Embryonic facial prominence (tissue), 1 donor: ENCODE measurements at regions not wholly inside any gene's neighbourhood (a gene's known extent, or its start where the extent isn't known, plus 50 kb on each side); places are given as distances from the start of the nearest gene placed in this dataset.
A peak's percentile ranks its signal among the peaks of the same experiment; 100 is the strongest.
"Not testable (repeated sequence)": the region's sequence is repeated elsewhere in the genome, so short reads cannot be mapped to it uniquely, and the experiment has no call there.

ENCODE experiments used
- DNase-seq: peaks from one replicate; pipeline ENCODE4 v3.0.0-alpha.2; 2016; ENCODE audit errors: extremely low spot score

DNA sequence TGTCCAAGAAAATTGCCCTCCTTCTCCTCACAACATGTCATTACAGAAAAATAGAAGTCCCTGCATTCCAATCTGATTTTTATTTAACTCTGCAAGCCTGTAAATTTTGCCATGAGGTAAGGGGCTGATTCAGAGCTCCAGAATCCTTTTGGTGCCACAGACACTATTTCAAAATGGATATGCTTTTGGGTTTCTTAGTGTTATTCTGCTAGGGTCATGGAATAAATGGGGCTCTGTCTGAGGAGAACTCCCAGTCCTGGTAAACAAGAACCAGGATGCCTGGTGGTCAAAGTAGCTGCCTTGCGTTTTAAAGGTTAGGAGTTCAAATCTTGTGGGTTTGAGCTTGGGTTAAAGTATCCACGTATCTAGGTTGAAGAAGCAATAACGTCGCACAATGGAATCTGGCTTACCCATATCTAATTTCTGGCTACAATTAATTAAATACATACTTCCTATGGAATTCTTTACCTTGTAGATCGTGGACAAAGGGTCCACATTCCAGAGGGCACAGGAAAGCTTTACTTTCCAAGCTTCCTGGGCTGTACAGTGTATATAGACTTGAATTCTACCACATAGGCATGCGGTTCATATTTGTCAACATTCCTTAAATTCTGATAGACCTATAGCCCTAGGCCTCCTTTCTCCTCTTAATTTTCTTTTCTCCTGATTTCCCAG lies 98.0 kb upstream of the CDC42BPA start:
- DNase-seq, result no peak

DNA sequence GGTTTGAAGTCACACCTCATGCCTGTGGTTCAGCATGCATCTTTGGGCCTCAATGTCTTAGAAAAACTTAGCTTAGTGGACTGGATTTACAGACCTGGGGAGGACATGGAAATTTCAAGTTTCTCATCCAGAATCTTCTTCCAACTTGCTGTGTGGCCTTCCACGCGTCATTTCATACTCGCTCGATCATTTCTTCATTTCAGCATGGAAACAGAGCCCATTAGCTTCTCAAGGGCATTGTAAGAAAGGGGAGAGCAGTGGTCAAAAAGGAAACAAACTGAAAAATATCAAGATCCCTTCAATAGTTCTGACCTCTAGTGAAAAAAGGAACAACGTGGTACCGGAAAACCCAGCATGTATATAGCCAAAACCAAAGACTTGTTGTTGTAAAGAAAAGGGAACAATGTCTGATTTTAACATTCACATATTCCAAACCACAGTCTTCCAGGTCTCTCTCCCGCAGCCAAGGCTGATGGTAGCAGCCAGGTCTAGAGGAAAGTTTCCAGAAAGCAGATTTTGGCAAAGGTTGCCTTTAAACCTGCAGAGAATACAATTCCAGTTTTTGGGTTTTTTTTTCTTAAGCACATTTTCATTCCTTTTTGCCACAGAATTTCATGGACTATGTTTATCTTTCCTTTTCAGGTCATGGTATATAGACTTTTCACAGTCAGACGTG lies 97.0 kb upstream of the CDC42BPA start:
- no peak for DNase-seq

DNA sequence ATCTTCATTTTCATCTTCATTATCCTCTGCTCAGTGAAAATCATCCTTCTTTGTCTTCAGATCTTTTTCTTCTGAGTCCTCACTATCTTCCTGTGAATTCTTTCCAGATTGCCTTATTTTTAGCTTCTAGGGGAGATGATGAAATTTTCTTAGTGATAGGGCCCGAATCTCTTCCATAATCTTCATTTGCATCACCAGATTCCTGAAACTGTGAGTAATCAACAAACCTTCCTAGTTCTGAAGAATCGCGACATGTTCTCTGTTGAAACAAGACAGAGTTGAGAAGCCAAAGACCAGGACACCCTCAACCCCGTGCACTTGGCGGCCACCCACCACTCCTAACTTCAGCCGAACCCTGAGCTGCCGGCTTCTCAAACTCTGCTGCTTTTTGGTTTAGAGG lies 92.8 kb upstream of the CDC42BPA start:
- DNase-seq, result no peak

DNA sequence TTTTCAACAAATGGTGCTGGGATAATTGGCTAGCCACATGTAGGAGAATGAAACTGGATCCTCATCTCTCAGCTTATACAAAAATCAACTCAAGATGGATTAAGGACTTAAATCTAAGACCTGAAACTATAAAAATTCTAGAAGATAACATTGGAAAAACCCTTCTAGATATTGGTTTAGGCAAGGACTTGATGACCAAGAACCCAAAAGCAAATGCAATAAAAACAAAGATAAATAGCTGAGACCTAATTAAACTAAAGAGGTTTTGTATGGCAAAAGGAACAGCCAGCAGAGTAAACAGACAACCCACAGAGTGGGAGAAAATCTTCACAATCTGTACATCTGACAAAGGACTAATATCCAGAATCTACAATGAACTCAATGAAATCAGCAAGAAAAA lies 88.0 kb upstream of the CDC42BPA start:
- DNase-seq, result not testable (repeated sequence)

DNA sequence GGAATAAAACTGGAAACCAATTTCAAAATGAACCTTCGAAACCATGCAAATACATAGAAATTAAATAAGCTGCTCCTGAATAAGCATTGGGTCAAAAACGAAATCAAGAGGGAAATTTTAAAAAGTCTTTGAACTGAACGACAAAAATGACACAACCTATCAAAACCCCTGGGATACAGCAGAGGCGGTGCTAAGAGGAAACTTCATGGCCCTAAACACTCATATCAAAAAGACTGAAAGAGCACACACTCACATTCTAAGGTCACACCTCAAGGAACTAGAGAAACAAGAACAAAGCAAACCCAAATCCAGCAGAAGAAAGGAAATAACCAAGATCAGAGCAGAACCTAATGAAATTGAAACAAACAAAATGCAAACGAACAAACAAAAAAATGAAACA lies 85.2 kb upstream of the CDC42BPA start:
- no peak for DNase-seq

DNA sequence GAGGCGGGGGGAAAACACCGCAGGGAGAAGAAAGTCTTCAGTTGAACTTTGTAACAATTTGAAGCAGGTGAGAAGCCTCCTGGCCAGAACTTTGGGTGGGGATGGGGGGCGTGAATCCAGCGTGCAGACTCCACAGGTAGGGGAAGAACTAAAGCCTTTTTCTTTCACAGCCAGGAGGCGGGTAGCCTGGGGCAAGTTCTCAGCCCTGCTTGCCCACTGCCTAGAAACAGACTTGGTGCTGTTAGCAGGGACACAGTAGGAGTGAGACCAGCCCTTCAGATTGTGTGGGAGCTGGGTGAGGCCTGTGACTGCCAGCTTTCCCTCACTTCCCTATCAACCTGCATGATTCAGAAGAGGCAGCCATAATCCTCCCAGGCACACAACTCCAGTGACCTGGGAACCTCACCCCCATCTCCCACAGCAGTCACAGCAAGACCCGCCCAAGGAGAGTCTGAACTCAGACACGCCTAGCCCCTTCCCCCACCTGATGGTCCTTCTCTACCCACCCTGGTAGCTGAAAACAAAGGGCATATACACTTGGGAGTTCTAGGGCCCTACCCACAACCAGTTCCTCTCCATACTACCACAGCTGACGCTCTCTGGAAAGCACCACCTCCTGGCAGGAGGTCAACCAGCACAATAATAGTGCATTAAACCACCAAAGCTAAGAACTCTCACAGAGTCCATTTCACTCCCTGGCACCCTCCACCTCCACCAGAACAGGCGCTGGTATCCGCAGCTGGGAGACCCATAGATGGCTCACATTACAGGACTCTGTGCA lies 83.5 kb upstream of the CDC42BPA start:
- DNase-seq, result no peak

DNA sequence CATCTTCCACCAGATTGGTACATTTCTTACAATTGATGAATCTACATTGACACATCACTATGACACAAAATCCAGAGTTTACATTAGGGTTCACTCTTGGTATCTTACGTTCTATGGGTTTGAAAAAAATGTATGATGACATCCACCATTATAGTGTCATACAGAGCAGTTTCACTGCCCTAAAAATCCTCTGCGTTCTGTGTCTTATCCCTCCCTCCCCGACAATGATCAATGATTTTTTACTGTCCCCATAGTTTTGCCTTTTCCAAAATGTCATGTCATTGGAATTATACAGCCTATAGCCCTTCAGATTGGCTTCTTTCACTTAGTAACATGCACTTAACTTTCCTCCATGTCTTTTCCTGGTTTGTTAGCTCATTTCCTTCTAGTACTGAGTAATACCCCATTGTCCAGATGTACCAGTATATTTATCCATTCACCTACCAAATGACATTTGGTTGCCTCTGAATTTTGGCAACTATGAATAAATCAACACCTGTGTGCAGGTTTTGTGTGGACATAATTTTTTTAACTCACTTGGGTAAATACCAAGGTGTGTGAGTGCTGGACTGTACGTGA lies 80.9 kb upstream of the CDC42BPA start:
- DNase-seq, result no peak

DNA sequence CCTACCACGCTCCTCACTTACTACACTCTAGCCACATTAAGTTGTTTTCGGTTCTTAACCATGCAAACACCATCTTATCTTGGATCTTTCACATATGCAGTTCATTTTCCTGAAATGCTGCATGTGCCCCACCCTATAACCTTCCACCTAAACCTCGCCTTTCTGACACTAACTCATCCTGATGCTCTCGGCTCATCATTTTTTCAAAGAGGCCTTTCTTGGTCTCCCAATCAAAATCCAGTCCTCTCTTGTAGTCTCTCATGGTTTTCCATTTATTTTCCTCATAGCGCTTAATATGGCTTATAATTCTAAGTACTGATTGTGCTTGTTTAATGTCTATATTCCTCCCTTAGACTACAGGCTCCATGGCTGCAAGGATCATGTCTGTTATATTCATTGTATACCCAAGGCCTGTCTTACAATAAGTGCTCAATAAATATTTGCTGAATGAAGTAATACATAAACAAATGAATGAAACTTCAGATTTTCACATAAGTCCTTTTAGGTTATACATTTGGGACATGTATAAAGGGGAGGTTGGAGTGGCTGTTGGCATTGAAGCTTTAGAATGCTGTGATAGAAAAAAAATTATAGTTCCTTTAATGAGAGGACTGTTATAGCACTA lies 79.2 kb upstream of the CDC42BPA start:
- no peak for DNase-seq

DNA sequence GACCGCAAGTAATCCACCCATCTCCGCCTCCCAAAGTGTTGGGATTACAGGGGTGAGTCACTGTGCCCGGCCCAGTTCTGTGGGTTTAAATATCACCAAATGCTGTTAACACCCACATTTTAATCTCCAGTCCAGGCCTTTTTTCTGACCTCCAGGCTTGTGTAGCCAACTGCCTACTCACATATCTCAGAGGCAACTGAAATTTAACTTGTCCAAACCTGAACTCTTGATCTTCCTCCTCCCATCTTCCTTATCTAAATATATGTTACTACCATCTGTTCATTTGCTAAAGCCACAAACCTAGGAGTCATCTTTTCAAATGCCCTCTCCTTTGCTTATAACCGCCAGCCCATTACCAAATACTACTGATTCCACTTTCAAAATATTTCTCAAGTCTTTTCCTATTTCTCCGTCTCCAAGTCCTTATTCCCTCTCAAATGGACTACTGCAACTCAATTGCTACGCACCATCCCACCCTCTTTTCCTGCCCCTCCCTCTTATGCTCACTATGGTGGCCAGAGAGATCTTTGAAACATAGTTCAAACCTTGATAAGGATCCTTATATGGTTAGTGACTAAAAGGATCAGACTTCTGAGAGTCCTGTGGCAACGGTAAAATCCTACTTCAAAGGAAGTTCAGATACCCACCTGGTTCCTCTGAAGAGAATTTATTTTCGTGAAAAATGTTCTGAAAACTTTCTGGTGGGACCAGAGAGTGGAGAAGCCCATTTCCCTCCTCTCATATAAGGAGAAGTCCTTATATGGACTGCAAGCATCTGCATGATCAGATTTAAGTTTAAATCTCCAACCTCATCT lies 78.5 kb upstream of the CDC42BPA start:
- no peak for DNase-seq

DNA sequence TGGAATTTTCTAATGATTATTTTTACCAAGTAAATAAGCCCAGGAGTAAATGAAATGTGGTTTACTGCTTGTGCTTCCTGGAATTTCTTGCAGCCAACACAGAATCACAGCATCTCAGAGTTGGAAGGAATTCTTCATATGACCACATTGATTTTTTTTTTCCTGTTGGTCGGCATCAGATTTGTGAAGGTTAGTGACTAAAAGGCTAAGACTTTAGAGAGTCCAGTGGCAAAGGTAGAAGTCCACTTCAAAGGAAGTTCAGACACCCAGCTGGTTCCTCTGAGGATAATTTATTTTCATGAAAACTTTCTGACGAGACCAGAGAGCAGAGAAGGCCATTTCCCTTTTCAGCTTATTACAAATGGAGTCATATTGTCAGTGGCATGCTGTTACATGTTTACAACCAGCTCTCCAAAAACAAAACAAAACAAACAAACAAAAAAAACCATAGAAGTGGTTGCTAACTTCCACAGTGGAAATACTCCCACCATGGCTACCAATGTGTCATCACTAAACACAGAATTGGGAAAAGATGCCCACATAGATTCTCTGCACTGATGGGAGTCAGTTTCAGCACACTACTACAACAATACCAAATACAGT lies 77.2 kb upstream of the CDC42BPA start:
- no peak for DNase-seq

DNA sequence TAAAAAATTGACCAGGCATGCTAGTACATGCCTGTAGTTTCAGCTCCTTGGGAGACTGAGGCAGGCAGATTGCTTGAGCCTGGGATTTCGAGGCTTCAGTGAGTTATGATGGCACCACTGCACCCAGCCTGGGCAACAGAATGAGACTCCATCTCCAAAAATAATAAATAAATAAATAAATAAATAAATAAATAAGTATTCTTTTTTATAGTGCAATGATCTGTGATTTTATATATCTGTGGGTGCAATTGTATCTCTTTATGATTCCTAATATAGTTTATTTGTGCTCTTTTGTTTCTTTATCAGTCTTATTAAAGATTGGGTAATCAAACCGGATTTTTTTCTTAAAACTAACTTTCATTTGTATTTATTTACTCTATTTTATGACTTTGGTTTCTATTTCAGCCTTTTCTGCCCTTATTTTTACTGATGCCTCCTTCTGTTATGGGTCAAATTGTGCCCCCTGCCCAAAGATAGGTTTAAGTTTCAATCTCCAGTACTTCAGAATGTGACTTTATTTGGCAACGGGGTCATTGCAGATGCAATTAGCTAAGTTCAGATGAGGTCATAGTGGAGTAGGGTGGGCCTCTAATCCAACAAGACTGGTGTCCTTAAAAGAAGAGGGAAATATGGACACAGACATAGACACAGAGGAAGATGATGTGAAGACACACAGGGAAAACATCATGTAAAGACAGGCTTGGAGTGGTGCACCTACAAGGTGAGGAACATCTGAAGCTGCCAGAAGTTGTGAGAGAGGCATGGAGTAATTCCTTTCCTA lies 74.9 kb upstream of the CDC42BPA start:
- no peak for DNase-seq

DNA sequence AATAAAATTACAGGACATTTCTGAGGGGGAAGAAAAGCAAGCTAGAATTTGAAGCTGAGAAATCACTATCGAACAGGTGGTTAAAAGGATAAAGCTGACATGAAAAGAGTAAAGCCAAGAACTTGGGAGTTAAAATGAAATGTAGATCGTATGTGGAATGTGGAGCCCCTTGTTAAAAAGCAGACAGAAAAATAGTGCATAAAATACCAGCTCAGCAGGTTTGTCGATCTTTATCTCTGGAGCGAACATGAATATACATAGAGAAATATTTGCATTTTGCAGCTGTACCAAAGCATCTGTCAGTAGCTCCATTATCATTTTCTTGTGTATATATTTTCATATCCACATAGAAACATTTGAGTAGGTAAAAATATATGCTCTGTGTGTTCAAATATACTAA lies 73.6 kb upstream of the CDC42BPA start:
- no peak for DNase-seq

DNA sequence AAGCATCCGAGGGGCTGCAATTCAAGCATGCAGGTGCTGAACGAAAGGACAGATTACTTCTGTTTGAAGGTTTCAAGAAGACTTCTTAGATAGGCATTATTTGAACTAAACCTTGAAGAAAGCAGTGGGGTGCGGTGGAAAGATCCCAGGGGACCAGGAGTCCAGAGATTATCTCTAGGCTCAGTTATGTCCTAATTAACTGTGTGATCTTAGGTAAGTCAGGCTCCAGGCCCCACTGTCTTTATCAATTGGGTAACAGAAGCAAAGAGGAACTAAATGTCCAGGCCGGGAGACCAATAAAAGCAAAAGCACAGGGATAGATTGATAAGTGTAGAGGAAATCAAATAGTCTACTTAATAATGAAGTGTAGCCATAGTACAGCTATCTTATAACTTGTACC lies 72.9 kb upstream of the CDC42BPA start:
- no peak for DNase-seq

DNA sequence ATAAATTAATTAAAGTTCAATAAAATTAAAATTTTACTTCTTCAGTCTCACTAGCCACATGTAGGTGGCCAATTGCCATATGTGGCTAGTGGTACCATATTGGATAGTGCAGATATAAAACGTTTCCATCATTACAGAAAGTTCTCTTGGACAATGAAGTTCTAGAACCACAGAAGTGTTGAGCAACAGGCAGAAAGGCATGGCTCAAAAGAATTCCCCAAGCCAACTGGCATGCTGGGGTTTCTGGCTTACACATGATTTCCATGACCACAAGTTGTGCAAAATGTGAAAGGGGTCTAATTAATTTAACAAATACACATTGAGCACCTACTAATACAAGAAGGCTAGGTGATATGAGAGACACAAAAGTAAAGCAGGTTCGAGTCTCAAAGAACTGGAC lies 72.2 kb upstream of the CDC42BPA start:
- DNase-seq, result no peak

DNA sequence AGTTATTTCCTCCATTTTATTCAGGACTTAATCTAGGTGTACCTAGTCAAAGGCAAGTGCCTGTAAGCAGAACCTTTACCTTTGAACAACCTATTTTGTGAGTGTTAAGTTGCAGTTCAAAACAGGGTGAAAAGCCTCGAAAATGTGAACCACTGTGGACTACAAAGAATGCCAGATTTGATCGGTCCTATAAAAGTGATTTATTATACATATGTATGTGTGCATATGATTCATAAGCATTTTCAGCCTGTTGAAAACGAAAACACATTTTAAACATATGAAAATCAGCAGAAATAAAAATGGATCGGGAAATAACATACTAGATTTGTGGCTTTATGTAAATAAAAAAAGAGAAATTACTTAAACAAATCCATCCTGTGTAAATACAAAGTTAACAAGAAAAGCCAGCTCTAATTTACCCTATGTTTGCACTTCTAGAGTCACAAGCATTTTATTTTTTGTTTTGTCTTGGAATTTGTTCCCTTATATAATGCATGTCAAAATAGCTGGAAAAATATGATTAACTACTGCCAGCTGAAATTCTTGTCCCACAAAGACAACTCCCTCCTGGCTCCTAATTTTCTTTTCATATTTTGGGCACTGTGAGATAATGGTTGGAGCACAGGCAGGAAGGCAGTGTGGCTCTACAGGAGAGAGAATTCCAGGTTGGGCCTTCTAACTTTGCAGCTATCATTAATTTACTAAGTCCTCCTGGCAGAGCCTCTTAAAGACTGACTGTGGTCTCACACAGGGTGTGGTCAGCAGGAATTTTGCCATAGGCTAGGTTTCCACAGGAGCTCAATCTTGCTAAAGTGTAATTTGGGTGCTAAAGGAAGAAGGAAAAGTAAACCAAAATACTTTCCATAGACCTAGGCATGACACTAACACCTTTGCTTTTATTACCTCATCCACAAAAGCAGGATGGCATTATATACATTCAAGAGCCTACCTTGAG lies 70.2 kb upstream of the CDC42BPA start:
- peak; percentile 9 for DNase-seq

DNA sequence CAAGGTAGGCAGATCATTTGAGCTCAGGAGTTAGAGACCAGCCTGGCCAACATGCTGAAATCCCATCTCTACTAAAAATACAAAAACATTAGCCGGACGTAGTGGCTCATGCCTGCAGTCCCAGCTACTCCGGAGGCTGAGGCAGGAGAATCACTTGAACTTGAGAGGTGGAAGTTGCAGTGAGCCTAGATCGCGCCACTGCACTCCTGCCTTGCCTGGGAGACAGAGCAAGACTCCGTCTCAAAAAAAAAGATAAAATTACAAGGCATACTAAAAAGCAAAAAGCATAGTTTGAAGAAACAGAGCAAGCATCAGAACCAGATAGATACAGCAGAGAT lies 61.2 kb upstream of the CDC42BPA start:
- DNase-seq, result no peak

DNA sequence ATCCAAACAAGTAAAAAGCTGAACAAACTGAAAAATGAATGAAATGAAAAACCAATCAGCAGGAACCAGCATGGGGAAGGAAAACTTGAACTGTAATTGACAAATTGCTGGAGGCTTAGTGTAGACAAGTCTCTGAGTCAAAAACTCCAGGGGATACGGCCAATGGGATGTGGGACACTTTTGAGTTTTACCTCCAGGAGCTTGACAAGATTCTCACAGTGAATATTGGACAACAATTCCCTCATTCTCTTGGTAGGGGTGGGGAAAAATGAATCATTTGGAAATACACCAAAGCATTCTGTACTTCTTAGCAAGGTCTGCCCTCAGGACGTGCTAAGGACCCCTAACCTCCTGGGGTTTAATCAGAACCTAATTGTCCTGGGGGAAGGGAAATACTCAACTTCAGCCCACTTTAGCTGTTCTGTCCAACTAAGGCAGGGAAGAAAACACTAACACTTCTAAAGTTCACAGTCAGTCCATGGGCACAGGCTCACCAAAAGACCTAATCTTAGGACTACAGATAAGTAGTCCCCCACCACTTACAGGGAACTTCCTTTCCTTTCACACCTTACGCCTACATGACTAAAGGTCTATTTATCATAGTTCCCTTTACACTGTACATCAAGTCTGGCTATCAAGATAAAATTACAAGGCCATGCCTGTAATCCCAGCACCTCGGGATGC lies 60.7 kb upstream of the CDC42BPA start:
- no peak for DNase-seq

DNA sequence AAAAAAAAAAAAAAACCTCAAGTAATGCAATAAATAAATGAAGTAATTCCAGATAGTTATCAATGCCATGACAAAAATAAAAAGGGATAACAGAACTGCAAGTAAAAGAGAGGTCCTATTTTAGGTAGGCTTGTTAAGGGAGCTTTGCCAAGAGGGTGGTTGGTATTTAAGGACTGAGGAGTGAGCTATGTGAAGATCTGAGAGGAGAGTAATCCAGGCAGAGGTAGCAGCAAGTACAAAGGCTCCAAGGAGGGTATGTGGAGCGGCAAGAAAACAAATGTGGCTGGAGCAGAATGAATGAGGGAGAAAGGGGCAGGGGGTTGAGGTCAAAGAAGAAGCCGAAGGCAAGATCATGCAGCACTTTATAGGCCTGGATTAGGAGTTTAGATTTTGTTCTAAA lies 59.9 kb upstream of the CDC42BPA start:
- DNase-seq, result no peak
